HCT116 (cell line): ENCODE measurements at regions not wholly inside any gene's neighbourhood (a gene's known extent, or its start where the extent isn't known, plus 50 kb on each side); places are given as distances from the start of the nearest gene placed in this dataset.

Source experiments
- ATAC-seq: fragments of 200-7000 bp; cut with Tn5 transposase; 2 replicates; pipeline ENCODE4 v1.9.1; 2020; ENCODE audit warnings: mild to moderate bottlenecking, moderate library complexity
- BruUV-seq: library from RNA; stranded (reverse); fragments of 400-500 nt; replicated peaks from 2 replicates; lab custom pipeline; 2021; lab: Mats Ljungman, UMichigan
- CTCF ChIA-PET: fragments of 300-600 bp; sonication (Branson Sonifier 250); formaldehyde crosslinking; loops from one replicate; lab custom pipeline; 2021; ENCODE audit warnings: antibody characterized with exemption; lab: Charles Lee
- POLR2A ChIA-PET: fragments of 300-600, 350-600 bp; sonication (Branson Sonifier 250); formaldehyde crosslinking; loops from one replicate; lab custom pipeline; 2021; ENCODE audit warnings: antibody characterized with exemption; lab: Charles Lee
- RAD21 ChIA-PET, 2 experiments: fragments of 300-600 bp; sonication (Branson Sonifier 250); formaldehyde crosslinking; loops; one replicate each; lab custom pipeline; 2023; ENCODE audit warnings: low total read pairs in 2 of 2; ENCODE audit not compliant: uncharacterized antibody in 2 of 2, unreplicated experiment in 2 of 2, low non-redundant PET in 1 of 2; lab: Charles Lee
- DNase-seq: peaks from one replicate; pipeline ENCODE4 v3.0.0-alpha.2; 2010; ENCODE audit warnings: low read depth, low spot score
- H2AFZ ChIP-seq: fragments of 200-600 bp; shearing (Covaris generic), sonication (generic); 2 replicates; pipeline ENCODE4 v1.6.1; 2017; ENCODE audit warnings: low read depth, mixed run types, mixed read lengths, antibody characterized with exemption, low read length; ENCODE audit not compliant: poor library complexity, severe bottlenecking
- H3K27ac ChIP-seq: 2 replicates; pipeline ENCODE4 v1.5.1; 2012; ENCODE audit warnings: low read depth, low read length
- H3K27me3 ChIP-seq: fragments of 200-600 bp; sonication (generic); 2 replicates; pipeline ENCODE4 v1.6.1; 2016; ENCODE audit warnings: mixed run types, low read length, mixed read lengths; ENCODE audit not compliant: insufficient read depth
- H3K36me3 ChIP-seq, 2 experiments: fragments of 200-500 bp in 1 of 2; fragments of 200-600 bp in 1 of 2; sonication (Bioruptor generic) in 1 of 2; sonication (generic) in 1 of 2; 2 replicates each; pipeline versions ENCODE4 v1.5.1 to v1.6.1; 2014 to 2016; ENCODE audit warnings: low read length in 2 of 2, inconsistent platforms in 1 of 2, mixed read lengths in 1 of 2, mixed run types in 1 of 2; ENCODE audit not compliant: insufficient read depth in 2 of 2, control insufficient read depth in 1 of 2
- H3K4me1 ChIP-seq, 2 experiments: fragments of 200-600 bp in 1 of 2; sonication (generic) in 1 of 2; 2 replicates each; pipeline versions ENCODE4 v1.5.1 to v1.6.1; 2012 to 2017; ENCODE audit warnings: low read length in 2 of 2, inconsistent platforms in 1 of 2, mild to moderate bottlenecking in 1 of 2, mixed read lengths in 1 of 2, mixed run types in 1 of 2, moderate library complexity in 1 of 2; ENCODE audit not compliant: insufficient read depth in 2 of 2, control insufficient read depth in 1 of 2
- H3K4me2 ChIP-seq: fragments of 200-600 bp; sonication (generic); 2 replicates; pipeline ENCODE4 v1.6.1; 2017; ENCODE audit warnings: mixed run types, low read length, mixed read lengths
- H3K4me3 ChIP-seq, 2 experiments: fragments of 200-600 bp in 1 of 2; sonication (generic) in 1 of 2; replicated peaks in 1 of 2; 2 replicates each; pipeline ENCODE4 v1.5.1; 2011 to 2016; ENCODE audit warnings: low read length in 2 of 2, control low read depth in 1 of 2, low read depth in 1 of 2, mild to moderate bottlenecking in 1 of 2, mixed read lengths in 1 of 2, mixed run types in 1 of 2
- H3K79me2 ChIP-seq: fragments of 200-600 bp; sonication (generic); 2 replicates; pipeline ENCODE4 v1.6.1; 2017; ENCODE audit warnings: mild to moderate bottlenecking, mixed run types, low read length, moderate library complexity, mixed read lengths; ENCODE audit not compliant: insufficient read depth
- H3K9ac ChIP-seq: fragments of 200-600 bp; sonication (generic); 2 replicates; pipeline ENCODE4 v1.6.1; 2016; ENCODE audit warnings: low read length, mixed read lengths
- H3K9me2 ChIP-seq: fragments of 200-600 bp; sonication (generic), shearing (Covaris generic); 2 replicates; pipeline ENCODE4 v1.6.1; 2017; ENCODE audit warnings: mixed run types, mild to moderate bottlenecking, moderate library complexity; ENCODE audit not compliant: insufficient read depth
- H3K9me3 ChIP-seq, 2 experiments: fragments of 200-500 bp in 1 of 2; fragments of 200-600 bp in 1 of 2; sonication (Bioruptor generic) in 1 of 2; sonication (generic) in 1 of 2; 2 replicates each; pipeline ENCODE4 v1.6.1; 2014 to 2017; ENCODE audit warnings: low read length in 2 of 2, mixed read lengths in 2 of 2, inconsistent platforms in 1 of 2, low read depth in 1 of 2, mild to moderate bottlenecking in 1 of 2, mixed run types in 1 of 2, moderate library complexity in 1 of 2; ENCODE audit not compliant: control insufficient read depth in 1 of 2, insufficient read depth in 1 of 2
- H4K20me1 ChIP-seq: fragments of 200-600 bp; sonication (generic), shearing (Covaris generic); 2 replicates; pipeline ENCODE4 v1.6.1; 2017; ENCODE audit warnings: mixed run types, mild to moderate bottlenecking, moderate library complexity; ENCODE audit not compliant: insufficient read depth
- ATF3 ChIP-seq: IDR thresholded peaks from 2 replicates; pipeline ENCODE4 v1.6.1; 2012
- CEBPB ChIP-seq: IDR thresholded peaks from 2 replicates; pipeline ENCODE4 v1.6.1; 2012; ENCODE audit warnings: low read depth
- CTCF ChIP-seq, 3 experiments: fragments of 200-600 bp in 1 of 3; sonication (generic) in 1 of 3; IDR thresholded peaks in 2 of 3; conservative IDR thresholded peaks in 1 of 3; 2 replicates each; pipeline ENCODE4 v1.5.1; 2012 to 2017; ENCODE audit warnings: low read depth in 2 of 3, low read length in 2 of 3, antibody characterized with exemption in 1 of 3, borderline replicate concordance in 1 of 3, control low read depth in 1 of 3, mild to moderate bottlenecking in 1 of 3, mixed read lengths in 1 of 3, mixed run types in 1 of 3, moderate library complexity in 1 of 3; ENCODE audit not compliant: insufficient read depth in 1 of 3
- ELF1 ChIP-seq: IDR thresholded peaks from 2 replicates; pipeline ENCODE4 v1.6.1; 2012; ENCODE audit warnings: low read depth, borderline replicate concordance
- EZH2 ChIP-seq: fragments of 200-600 bp; sonication (generic); IDR thresholded peaks from 2 replicates; pipeline ENCODE4 v1.6.1; 2017; ENCODE audit warnings: antibody characterized with exemption, mixed run types
- EZH2phosphoT487 ChIP-seq: fragments of 200-600 bp; IDR thresholded peaks from 2 replicates; pipeline ENCODE4 v1.6.1; 2018; ENCODE audit warnings: antibody characterized with exemption, borderline replicate concordance
- MAX ChIP-seq: IDR thresholded peaks from 2 replicates; pipeline ENCODE4 v1.6.1; 2012
- POLR2AphosphoS5 ChIP-seq: IDR thresholded peaks from 2 replicates; pipeline ENCODE4 v1.6.1; 2011; ENCODE audit warnings: mild to moderate bottlenecking, low read depth, low read length, moderate library complexity
- RAD21 ChIP-seq: IDR thresholded peaks from 2 replicates; pipeline ENCODE4 v1.6.1; 2012; ENCODE audit warnings: low read depth, mild to moderate bottlenecking
- SIN3A ChIP-seq: IDR thresholded peaks from 2 replicates; pipeline ENCODE4 v1.6.1; 2012; ENCODE audit warnings: low read depth
- SP1 ChIP-seq: IDR thresholded peaks from 2 replicates; pipeline ENCODE4 v1.6.1; 2012; ENCODE audit warnings: low read depth
- TCF7L2 ChIP-seq: IDR thresholded peaks from 2 replicates; pipeline ENCODE4 v1.7.0; 2011; ENCODE audit warnings: borderline replicate concordance, inconsistent platforms; ENCODE audit not compliant: insufficient read depth, insufficient read length; ENCODE audit errors: extremely low read depth
- YY1 ChIP-seq: IDR thresholded peaks from 2 replicates; pipeline ENCODE4 v1.6.1; 2011; ENCODE audit warnings: low read length, low read depth, moderate library complexity, mild to moderate bottlenecking; ENCODE audit not compliant: insufficient replicate concordance; ENCODE audit errors: extremely low read depth
- ZBTB33 ChIP-seq: IDR thresholded peaks from 2 replicates; pipeline ENCODE4 v1.6.1; 2011; ENCODE audit warnings: mild to moderate bottlenecking, low read length, moderate library complexity; ENCODE audit not compliant: insufficient replicate concordance; ENCODE audit errors: extremely low read depth
- ZFX ChIP-seq: fragments of 450-650 bp; IDR thresholded peaks from 2 replicates; pipeline ENCODE4 v1.6.1; 2017
- ZNF274 ChIP-seq: fragments of 200-500 bp; sonication (Bioruptor generic); IDR thresholded peaks from 2 replicates; pipeline ENCODE4 v1.6.1; 2014; ENCODE audit warnings: mild to moderate bottlenecking, low read depth, low read length, inconsistent platforms
- intact Hi-C: fragments of 100-400 bp; cut with micrococcal nuclease; formaldehyde crosslinking; loops from 2 replicates; pipeline ENCODE4 v1.10.0; 2022

GRCh38 chr1:96641282-96641681 is 80.3 kb upstream of the PTBP2 start:
- Histone ChIP-seq H3K4me2 (no peak overlapping the region), H4K20me1 (no peaks in the 10 kb centered on the region), H3K9me2 (no peaks in the 10 kb centered on the region), H3K27ac (no peak overlapping the region), H3K36me3 (no peaks in the 10 kb centered on the region), H3K79me2 (no peaks in the 10 kb centered on the region), H2AFZ (no peak overlapping the region), H3K27me3 (no peaks in the 10 kb centered on the region), H3K4me3 (no peak overlapping the region), H3K9ac (no peak overlapping the region), H3K9me3 (no peaks in the 10 kb centered on the region), H3K4me1 (no peaks in the 10 kb centered on the region)
- RAD21 ChIA-PET: no interaction called here
- POLR2A ChIA-PET: no interaction called here
- ATAC-seq (no peak), DNase-seq (no peak)
- BruUV-seq: no TSS peak
- TF ChIP-seq ATF3 (no peak), RAD21 (no peak), EZH2phosphoT487 (no peak), SIN3A (no peak), TCF7L2 (no peak), CTCF (IDR thresholded peaks at IDR 0.05 in 2 of 3, conservative IDR thresholded peaks at IDR 0.05 in 1 of 3; ENCODE audit: borderline replicate concordance in 1 of 3, insufficient read depth in 1 of 3, low read depth in 2 of 3, low read length in 2 of 3) (no peak), MAX (no peak), ZFX (no peak), CEBPB (no peak), POLR2AphosphoS5 (no peak), ELF1 (no peak), ZNF274 (no peak), EZH2 (no peak), YY1 (no peak), SP1 (no peak), ZBTB33 (no peak)
- intact Hi-C loops: no loop called here
- CTCF ChIA-PET: no interaction called here
